ENCODE measurements at regions not wholly inside any gene's neighbourhood (a gene's known extent, or its start where the extent isn't known, plus 50 kb on each side); places are given as distances from the start of the nearest gene placed in this dataset.

- TF ChIP-seq TFAP4 (CRISPR knock-in tag; IDR thresholded peaks at IDR 0.05; ENCODE audit: borderline replicate concordance) (no peak), CHD4 (IDR thresholded peaks at IDR 0.05; ENCODE audit: insufficient read depth, insufficient replicate concordance, low read depth, low read length, poor library complexity, severe bottlenecking) (no peak), FOXK2 (conservative IDR thresholded peaks at IDR 0.05 in 1 of 2, IDR thresholded peaks at IDR 0.05 in 1 of 2; ENCODE audit: low read depth in 2 of 2) (no peak), CREB1 (IDR thresholded peaks at IDR 0.05) (no peak), CREB1 (CRISPR knock-in tag; IDR thresholded peaks at IDR 0.05) (no peak)
Observed at GRCh38 chr13:57527114-57527735, 104.3 kb upstream of the PCDH17 start.

Measured in K562 (cell line).